A549 (cell line): ENCODE measurements at regions not wholly inside any gene's neighbourhood (a gene's known extent, or its start where the extent isn't known, plus 50 kb on each side); places are given as distances from the start of the nearest gene placed in this dataset.

Experiments
- FOSL2 ChIP-seq, 2 experiments: fragments of 450-650 bp in 1 of 2; fragments of >200 bp in 1 of 2; sonication (Bioruptor Twin) in 1 of 2; formaldehyde crosslinking; IDR thresholded peaks; 2 replicates each; pipeline versions ENCODE4 v1.5.0 to v1.6.1; 2016 to 2020; ENCODE audit warnings: mild to moderate bottlenecking in 1 of 2, moderate library complexity in 1 of 2
- JUN ChIP-seq, 2 experiments: fragments of >200 bp; sonication (Bioruptor Twin); formaldehyde crosslinking; IDR thresholded peaks; 2 replicates in 1 of 2; 3 replicates in 1 of 2; pipeline ENCODE4 v1.6.1; 2016 to 2017
- PHF8 ChIP-seq: fragments of 200-600 bp; sonication (generic); IDR thresholded peaks from 2 replicates; pipeline ENCODE4 v1.6.1; 2016; ENCODE audit warnings: low read depth, mild to moderate bottlenecking, antibody characterized with exemption, moderate library complexity, borderline replicate concordance
- POLR2A ChIP-seq: IDR thresholded peaks from 2 replicates; pipeline ENCODE4 v1.6.1; 2012; ENCODE audit warnings: mild to moderate bottlenecking, low read length
- RCOR1 ChIP-seq: fragments of 150-350 bp; IDR thresholded peaks from 2 replicates; pipeline ENCODE4 v1.6.1; 2014; ENCODE audit warnings: antibody characterized with exemption, low read length, low read depth
- RFX5 ChIP-seq: fragments of 450-650 bp; IDR thresholded peaks from 2 replicates; pipeline ENCODE4 v1.7.1; 2014; ENCODE audit warnings: antibody characterized with exemption, mild to moderate bottlenecking, moderate library complexity
- TF ChIP-seq, protein P1 (sequence below): fragments of >200 bp; sonication (Bioruptor Twin); formaldehyde crosslinking; IDR thresholded peaks from 3 replicates; pipeline ENCODE4 v1.5.1; 2016
- TF ChIP-seq, protein P2 (sequence below): fragments of 250-450 bp; sonication (Bioruptor Pico); IDR thresholded peaks from 2 replicates; pipeline ENCODE4 v1.5.0; 2021; ENCODE audit warnings: mild to moderate bottlenecking, moderate library complexity, borderline replicate concordance

DNA sequence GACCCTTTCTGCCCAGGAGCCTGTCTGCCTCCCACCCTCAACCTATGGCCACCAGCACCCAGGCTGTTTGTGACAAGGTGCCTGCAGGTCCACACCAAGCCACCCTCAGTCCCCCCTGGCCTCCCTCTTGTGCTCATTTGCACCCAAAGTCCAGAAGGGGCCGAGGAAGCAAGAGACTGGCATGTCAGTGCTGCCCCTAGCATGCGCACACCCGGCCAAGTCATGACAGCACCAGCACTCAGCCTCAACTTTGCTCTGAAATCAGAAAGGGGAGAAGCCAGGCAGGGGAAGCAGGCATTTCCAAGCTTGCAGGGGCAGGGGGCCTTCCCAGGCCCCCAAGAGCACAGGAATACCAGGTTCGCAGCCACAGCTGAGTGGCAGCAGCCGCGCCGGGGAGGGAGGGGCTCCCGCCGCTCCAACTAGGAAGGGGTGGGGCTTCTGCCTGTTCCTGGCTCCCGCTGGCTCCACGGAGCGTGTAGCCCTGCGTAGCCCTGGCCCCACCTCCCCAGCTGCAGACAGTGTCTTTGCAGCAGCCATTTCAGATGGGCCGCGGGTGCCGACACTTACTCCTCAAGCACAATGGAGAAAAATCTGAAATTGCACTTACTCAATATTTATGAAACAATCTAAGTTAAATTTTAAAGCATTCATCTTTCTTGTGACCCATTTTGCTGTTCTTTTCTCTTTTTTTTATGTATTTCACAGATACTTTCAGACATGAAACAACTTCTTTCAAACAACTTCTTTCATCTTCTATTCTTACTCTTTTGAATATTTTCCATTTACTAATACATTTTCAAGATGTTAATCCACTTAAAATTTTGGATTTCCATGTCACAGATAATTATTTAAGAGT, 54.9 kb upstream of the ABCB5 start:
- TF ChIP-seq RCOR1 (no peak), FOSL2 (IDR thresholded peaks at IDR 0.05) (no peak), FOSL2 (CRISPR knock-in tag; IDR thresholded peaks at IDR 0.05) (no peak), POLR2A (no peak), JUN (IDR thresholded peaks at IDR 0.05) (no peak), RFX5 (no peak), PHF8 (no peak)
- TF ChIP-seq, protein P1, sequence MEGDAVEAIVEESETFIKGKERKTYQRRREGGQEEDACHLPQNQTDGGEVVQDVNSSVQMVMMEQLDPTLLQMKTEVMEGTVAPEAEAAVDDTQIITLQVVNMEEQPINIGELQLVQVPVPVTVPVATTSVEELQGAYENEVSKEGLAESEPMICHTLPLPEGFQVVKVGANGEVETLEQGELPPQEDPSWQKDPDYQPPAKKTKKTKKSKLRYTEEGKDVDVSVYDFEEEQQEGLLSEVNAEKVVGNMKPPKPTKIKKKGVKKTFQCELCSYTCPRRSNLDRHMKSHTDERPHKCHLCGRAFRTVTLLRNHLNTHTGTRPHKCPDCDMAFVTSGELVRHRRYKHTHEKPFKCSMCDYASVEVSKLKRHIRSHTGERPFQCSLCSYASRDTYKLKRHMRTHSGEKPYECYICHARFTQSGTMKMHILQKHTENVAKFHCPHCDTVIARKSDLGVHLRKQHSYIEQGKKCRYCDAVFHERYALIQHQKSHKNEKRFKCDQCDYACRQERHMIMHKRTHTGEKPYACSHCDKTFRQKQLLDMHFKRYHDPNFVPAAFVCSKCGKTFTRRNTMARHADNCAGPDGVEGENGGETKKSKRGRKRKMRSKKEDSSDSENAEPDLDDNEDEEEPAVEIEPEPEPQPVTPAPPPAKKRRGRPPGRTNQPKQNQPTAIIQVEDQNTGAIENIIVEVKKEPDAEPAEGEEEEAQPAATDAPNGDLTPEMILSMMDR, result no peak
- TF ChIP-seq, protein P2, sequence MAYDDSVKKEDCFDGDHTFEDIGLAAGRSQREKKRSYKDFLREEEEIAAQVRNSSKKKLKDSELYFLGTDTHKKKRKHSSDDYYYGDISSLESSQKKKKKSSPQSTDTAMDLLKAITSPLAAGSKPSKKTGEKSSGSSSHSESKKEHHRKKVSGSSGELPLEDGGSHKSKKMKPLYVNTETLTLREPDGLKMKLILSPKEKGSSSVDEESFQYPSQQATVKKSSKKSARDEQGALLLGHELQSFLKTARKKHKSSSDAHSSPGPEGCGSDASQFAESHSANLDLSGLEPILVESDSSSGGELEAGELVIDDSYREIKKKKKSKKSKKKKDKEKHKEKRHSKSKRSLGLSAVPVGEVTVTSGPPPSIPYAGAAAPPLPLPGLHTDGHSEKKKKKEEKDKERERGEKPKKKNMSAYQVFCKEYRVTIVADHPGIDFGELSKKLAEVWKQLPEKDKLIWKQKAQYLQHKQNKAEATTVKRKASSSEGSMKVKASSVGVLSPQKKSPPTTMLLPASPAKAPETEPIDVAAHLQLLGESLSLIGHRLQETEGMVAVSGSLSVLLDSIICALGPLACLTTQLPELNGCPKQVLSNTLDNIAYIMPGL (CRISPR knock-in tag), result no peak
